Gastrocnemius medialis (tissue), 4 donors: ENCODE measurements at regions not wholly inside any gene's neighbourhood (a gene's known extent, or its start where the extent isn't known, plus 50 kb on each side); places are given as distances from the start of the nearest gene placed in this dataset.

Experiments used
- POLR2A ChIP-seq, 2 donors: fragments of 450-650 bp; IDR thresholded peaks; one replicate each; pipeline ENCODE4 v1.6.1; 2017; ENCODE audit warnings: antibody characterized with exemption in 2 of 2, mild to moderate bottlenecking in 2 of 2, moderate library complexity in 2 of 2
- TF ChIP-seq, protein P1 (sequence below), 5 experiments: fragments of 450-650 bp in 3 of 5; fragments of 200-600 bp in 2 of 5; sonication (generic) in 2 of 5; IDR thresholded peaks in 4 of 5; conservative IDR thresholded peaks in 1 of 5; 1 replicate in 4 of 5; 2 replicates in 1 of 5; pipeline ENCODE4 v1.5.1; 2016 to 2019; ENCODE audit warnings: antibody characterized with exemption in 5 of 5, mild to moderate bottlenecking in 3 of 5, moderate library complexity in 3 of 5

DNA sequence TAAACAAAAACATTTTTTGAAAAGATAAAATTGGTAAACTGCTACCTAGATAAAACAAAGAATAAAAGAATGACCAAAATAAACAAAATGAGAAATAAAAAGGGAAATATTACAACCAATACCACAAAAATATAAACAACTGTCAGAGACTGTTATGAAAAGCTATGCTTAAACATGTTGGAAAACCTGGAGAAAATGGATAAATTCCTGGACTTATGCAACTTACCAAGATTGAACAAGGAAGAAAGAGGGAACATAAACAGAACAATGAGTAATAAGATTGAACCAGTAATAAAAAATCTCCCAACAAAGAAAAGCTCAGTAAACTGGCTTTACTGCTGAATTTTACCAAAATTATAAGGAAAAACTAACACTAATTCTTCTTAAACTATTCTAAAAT is 518.7 kb downstream of the GRXCR1 start:
- no peak for TF ChIP-seq POLR2A (IDR thresholded peaks at IDR 0.05)
- TF ChIP-seq, protein P1, sequence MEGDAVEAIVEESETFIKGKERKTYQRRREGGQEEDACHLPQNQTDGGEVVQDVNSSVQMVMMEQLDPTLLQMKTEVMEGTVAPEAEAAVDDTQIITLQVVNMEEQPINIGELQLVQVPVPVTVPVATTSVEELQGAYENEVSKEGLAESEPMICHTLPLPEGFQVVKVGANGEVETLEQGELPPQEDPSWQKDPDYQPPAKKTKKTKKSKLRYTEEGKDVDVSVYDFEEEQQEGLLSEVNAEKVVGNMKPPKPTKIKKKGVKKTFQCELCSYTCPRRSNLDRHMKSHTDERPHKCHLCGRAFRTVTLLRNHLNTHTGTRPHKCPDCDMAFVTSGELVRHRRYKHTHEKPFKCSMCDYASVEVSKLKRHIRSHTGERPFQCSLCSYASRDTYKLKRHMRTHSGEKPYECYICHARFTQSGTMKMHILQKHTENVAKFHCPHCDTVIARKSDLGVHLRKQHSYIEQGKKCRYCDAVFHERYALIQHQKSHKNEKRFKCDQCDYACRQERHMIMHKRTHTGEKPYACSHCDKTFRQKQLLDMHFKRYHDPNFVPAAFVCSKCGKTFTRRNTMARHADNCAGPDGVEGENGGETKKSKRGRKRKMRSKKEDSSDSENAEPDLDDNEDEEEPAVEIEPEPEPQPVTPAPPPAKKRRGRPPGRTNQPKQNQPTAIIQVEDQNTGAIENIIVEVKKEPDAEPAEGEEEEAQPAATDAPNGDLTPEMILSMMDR (IDR thresholded peaks at IDR 0.05 in 4 of 5, conservative IDR thresholded peaks at IDR 0.05 in 1 of 5) = no peak
